ENCODE measurements at regions not wholly inside any gene's neighbourhood (a gene's known extent, or its start where the extent isn't known, plus 50 kb on each side); places are given as distances from the start of the nearest gene placed in this dataset. TPM values are rescaled to one million over a fixed set of nuclear protein-coding genes. Genes with fewer than 3 reads are reported as not detected.

Small RNA genes lying in the stretch of these regions (small RNA-seq; reads per million reads assigned to genes)
- not detected for gene AC008740.2 (ENCODE audit: insufficient read depth)
